ENCODE measurements at regions not wholly inside any gene's neighbourhood (a gene's known extent, or its start where the extent isn't known, plus 50 kb on each side); places are given as distances from the start of the nearest gene placed in this dataset.

DNA sequence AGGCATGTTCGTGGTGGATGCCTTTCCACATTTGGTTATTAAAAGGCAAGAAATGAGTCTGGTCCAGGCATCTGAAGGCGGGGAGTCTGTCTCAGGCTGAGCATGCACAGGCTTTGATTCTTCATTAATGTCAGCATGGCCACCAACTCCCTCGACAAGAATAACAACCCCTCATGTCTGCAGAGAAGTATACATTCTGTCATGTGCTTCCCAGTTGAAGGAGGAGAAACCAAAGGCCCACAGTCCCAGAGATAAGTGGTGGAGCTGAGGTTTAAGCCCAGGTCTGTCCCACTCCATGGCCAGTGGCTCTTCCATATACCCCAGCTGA is 61.6 kb upstream of the LAPTM5 start:
- Histone ChIP-seq H3K27ac (no peak overlapping the region), H3K4me1 (ENCODE audit: control insufficient read depth in 1 of 2, low read depth in 2 of 2) (peaks cover 8 to 50% of the 10 kb centered on the region in 2 donors)
- no peak for ATAC-seq (ENCODE audit: insufficient number of reproducible peaks, low FRiP score, low read depth)

DNA sequence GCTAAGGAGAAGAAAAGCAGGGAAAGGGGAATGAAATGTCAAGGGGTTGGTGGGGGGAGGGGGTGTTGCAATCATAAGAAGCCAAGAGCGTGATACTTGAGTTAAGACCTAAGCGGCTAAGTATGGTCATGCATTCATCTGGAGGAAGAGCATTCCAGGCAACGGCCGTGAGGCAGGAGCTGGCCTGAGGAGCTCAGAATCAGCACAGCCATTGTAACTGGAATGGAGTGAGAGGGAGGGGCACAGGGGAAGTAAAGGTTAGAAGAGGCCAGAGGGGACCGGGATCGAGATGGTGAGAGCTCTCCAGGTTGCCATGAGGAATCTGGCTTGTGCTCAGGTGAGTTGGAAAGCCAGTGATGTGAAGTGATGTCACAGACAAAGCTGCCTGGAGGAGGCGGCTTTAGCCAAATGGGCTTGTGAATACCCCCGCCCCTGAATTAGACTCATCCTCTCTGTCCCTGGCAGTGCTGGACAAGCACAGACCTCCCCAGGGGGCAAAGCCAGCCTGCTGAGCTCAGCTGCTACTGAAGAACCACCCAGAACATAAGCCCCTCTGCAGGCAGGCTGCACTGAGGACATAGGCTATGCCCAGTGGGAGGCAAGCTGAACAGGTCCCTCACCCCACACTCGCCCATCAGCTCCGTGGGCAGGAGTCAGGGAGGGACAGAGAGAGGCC is 61.1 kb upstream of the LAPTM5 start:
- no peaks in the 10 kb centered on the region for H3K9me3 ChIP-seq
- DNase-seq (ENCODE audit: low spot score) (no peak), ATAC-seq (ENCODE audit: insufficient number of reproducible peaks, low FRiP score, low read depth) (no peak)
- H3K4me1 ChIP-seq (ENCODE audit: control insufficient read depth in 1 of 2, low read depth in 2 of 2): peaks cover 6 to 45% of the 10 kb centered on the region in 2 donors
- H3K4me3 ChIP-seq: no peak overlapping the region
- H3K27me3 ChIP-seq (replicated peaks; ENCODE audit: insufficient read depth): no peaks in the 10 kb centered on the region
- TF ChIP-seq, protein P1, sequence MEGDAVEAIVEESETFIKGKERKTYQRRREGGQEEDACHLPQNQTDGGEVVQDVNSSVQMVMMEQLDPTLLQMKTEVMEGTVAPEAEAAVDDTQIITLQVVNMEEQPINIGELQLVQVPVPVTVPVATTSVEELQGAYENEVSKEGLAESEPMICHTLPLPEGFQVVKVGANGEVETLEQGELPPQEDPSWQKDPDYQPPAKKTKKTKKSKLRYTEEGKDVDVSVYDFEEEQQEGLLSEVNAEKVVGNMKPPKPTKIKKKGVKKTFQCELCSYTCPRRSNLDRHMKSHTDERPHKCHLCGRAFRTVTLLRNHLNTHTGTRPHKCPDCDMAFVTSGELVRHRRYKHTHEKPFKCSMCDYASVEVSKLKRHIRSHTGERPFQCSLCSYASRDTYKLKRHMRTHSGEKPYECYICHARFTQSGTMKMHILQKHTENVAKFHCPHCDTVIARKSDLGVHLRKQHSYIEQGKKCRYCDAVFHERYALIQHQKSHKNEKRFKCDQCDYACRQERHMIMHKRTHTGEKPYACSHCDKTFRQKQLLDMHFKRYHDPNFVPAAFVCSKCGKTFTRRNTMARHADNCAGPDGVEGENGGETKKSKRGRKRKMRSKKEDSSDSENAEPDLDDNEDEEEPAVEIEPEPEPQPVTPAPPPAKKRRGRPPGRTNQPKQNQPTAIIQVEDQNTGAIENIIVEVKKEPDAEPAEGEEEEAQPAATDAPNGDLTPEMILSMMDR (IDR thresholded peaks at IDR 0.05): no peak
- no peaks in the 10 kb centered on the region for H3K36me3 ChIP-seq
- H3K27ac ChIP-seq: no peak overlapping the region

More for the DNA sequence above, 61.6 kb upstream of the LAPTM5 start:
- Histone ChIP-seq H3K36me3 (no peaks in the 10 kb centered on the region), H3K9me3 (no peaks in the 10 kb centered on the region), H3K27me3 (replicated peaks; ENCODE audit: insufficient read depth) (no peaks in the 10 kb centered on the region), H3K4me3 (no peak overlapping the region)
- TF ChIP-seq, protein P1 (IDR thresholded peaks at IDR 0.05): no peak
- no peak for DNase-seq (ENCODE audit: low spot score)

DNA sequence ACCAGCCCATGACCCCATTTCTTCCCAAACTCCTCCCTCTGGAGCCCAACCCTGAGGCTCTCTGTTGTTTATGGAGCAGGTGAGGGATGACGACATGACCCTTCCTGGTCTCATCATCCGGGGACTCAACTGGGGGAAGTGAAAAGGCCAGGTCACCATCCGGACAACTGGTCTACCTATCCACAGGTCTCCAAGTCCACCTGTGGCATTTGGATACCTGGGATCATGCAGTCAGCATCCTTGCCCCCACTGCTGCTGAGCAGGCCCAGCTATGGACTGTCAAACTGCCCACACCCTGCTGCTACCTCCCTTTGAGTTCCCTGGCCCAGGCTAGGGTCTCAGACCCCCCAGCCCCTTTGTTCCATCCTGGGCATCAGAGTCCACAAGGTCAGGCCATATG is 60.0 kb upstream of the LAPTM5 start:
- no peak overlapping the region for H3K27ac ChIP-seq
- H3K36me3 ChIP-seq: no peaks in the 10 kb centered on the region
- DNase-seq (ENCODE audit: low spot score) (no peak), ATAC-seq (ENCODE audit: insufficient number of reproducible peaks, low FRiP score, low read depth) (no peak)
- H3K9me3 ChIP-seq: no peaks in the 10 kb centered on the region
- H3K4me3 ChIP-seq: no peak overlapping the region
- TF ChIP-seq, protein P1 (IDR thresholded peaks at IDR 0.05): no peak
- H3K4me1 ChIP-seq (ENCODE audit: control insufficient read depth in 1 of 2, low read depth in 2 of 2): peaks cover 0 to 37% of the 10 kb centered on the region in 2 donors
- H3K27me3 ChIP-seq (replicated peaks; ENCODE audit: insufficient read depth): no peaks in the 10 kb centered on the region

DNA sequence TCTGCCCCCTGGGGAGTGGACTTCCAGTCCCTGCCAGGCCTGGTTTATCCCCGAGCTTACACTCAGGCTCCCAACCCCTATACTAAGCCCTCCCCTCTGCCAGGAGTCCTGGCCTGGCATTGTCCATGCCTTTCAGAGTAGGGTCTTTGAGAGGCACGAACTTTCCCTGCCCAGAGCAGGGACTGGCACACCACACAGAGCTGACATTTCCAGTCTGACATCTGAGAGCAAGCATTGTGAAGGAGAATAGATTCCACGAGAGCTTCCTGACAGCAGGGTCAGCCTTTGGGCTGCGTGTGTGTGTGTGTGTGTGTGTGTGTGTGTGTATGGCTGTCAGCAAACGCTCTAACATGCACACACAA is 59.5 kb upstream of the LAPTM5 start:
- DNase-seq (ENCODE audit: low spot score) (no peak), ATAC-seq (ENCODE audit: insufficient number of reproducible peaks, low FRiP score, low read depth) (no peak)
- Histone ChIP-seq H3K4me1 (ENCODE audit: control insufficient read depth in 1 of 2, low read depth in 2 of 2) (peaks cover 0 to 35% of the 10 kb centered on the region in 2 donors), H3K9me3 (no peaks in the 10 kb centered on the region), H3K4me3 (no peak overlapping the region), H3K27ac (no peak overlapping the region), H3K27me3 (replicated peaks; ENCODE audit: insufficient read depth) (no peaks in the 10 kb centered on the region), H3K36me3 (no peaks in the 10 kb centered on the region)
- TF ChIP-seq, protein P1 (IDR thresholded peaks at IDR 0.05): no peak

DNA sequence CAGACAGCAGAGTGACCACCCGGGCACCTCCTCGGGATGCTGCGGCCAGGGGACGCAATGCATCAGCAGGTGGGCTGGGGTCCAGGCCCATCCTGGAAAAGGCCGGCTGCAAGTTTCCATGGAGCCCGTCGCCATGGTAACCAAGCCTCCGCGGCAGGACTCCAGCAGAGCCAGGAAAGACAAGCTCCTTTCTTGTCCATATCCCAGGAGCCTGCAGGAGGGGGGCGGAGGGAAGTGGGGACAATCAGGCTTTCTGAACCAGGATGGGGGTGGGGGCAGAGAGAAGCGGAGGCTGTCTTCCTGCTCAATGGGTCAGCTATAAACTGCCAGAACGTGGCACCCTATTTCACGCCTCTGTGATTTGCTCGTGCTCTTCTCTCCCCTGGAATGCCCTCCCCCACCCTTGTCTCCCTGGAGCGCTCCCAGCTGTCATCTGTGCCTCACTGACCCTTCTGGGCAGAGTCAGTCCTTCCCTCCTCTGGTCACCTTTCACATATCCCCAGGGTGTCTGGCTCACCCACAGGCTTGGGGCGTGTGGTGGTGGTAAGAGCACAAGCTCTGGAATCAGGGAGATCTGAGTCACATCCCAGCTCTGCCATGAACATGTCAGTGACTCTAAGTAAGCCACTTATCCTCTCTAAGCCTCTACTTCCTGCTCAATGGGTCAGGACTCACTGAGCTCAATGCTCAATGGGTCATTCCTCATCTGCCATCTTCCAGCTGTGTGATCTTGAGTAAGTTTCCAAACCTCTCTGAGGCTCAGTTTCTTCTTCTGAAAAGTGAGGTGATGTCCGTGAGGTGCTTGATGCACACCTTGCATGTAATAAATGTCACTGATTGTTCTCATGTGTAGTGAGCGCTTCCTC is 58.9 kb upstream of the LAPTM5 start:
- Histone ChIP-seq H3K27me3 (replicated peaks; ENCODE audit: insufficient read depth) (no peaks in the 10 kb centered on the region), H3K27ac (no peak overlapping the region), H3K36me3 (no peaks in the 10 kb centered on the region), H3K4me1 (ENCODE audit: control insufficient read depth in 1 of 2, low read depth in 2 of 2) (peaks cover 0 to 28% of the 10 kb centered on the region in 2 donors), H3K4me3 (no peak overlapping the region), H3K9me3 (no peaks in the 10 kb centered on the region)
- ATAC-seq (ENCODE audit: insufficient number of reproducible peaks, low FRiP score, low read depth) (no peak), DNase-seq (ENCODE audit: low spot score) (no peak)
- TF ChIP-seq, protein P1 (IDR thresholded peaks at IDR 0.05): no peak

Data from thoracic aorta (tissue), 2 donors.